ENCODE measurements at regions not wholly inside any gene's neighbourhood (a gene's known extent, or its start where the extent isn't known, plus 50 kb on each side); places are given as distances from the start of the nearest gene placed in this dataset.

DNA sequence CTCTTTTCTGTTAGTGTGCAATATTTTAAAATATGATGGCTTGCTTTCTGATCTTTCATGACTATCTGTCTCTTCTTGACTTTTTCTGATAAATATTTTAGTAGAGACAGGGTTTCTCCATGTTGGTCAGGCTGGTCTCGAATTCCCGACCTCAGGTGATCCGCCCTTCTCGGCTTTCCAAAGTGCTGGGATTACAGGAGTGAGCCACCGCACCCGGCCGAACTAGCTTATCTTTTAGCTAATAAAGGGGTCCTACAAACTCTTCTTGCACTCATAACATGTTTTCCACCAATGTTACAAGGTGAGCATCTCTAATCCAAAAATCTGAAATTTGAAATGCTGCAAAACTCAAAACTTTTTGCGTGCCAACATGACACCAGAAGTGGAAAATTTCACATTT is 535.2 kb upstream of the PCDH20 start:
- TF ChIP-seq, protein P1, sequence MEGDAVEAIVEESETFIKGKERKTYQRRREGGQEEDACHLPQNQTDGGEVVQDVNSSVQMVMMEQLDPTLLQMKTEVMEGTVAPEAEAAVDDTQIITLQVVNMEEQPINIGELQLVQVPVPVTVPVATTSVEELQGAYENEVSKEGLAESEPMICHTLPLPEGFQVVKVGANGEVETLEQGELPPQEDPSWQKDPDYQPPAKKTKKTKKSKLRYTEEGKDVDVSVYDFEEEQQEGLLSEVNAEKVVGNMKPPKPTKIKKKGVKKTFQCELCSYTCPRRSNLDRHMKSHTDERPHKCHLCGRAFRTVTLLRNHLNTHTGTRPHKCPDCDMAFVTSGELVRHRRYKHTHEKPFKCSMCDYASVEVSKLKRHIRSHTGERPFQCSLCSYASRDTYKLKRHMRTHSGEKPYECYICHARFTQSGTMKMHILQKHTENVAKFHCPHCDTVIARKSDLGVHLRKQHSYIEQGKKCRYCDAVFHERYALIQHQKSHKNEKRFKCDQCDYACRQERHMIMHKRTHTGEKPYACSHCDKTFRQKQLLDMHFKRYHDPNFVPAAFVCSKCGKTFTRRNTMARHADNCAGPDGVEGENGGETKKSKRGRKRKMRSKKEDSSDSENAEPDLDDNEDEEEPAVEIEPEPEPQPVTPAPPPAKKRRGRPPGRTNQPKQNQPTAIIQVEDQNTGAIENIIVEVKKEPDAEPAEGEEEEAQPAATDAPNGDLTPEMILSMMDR (IDR thresholded peaks at IDR 0.05; ENCODE audit: poor library complexity): no peak
- TF ChIP-seq EZH2 (IDR thresholded peaks at IDR 0.05; ENCODE audit: borderline replicate concordance) (no peak), EZH2phosphoT487 (IDR thresholded peaks at IDR 0.05; ENCODE audit: low read depth, severe bottlenecking, unreplicated experiment) (no peak)

Data from hepatocyte (in vitro differentiated cells).